CD4-positive, alpha-beta T cell (primary cell): ENCODE measurements at regions not wholly inside any gene's neighbourhood (a gene's known extent, or its start where the extent isn't known, plus 50 kb on each side); places are given as distances from the start of the nearest gene placed in this dataset.

Source experiments
- ATAC-seq: fragments of 200-7000 bp; cut with Tn5 transposase; one replicate; pipeline ENCODE4 v1.10.0; 2022; ENCODE audit warnings: mild to moderate bottlenecking; ENCODE audit not compliant: poor library complexity
- CTCF ChIA-PET: fragments of 350-600 bp; sonication (Branson Sonifier 250); formaldehyde crosslinking; loops from one replicate; lab custom pipeline; 2021; ENCODE audit warnings: antibody characterized with exemption, inconsistent platforms; lab: Charles Lee
- POLR2A ChIA-PET: fragments of 350-600 bp; sonication (Branson Sonifier 250); formaldehyde crosslinking; loops from one replicate; lab custom pipeline; 2021; ENCODE audit warnings: antibody characterized with exemption, inconsistent platforms; lab: Charles Lee
- DNase-seq, 14 experiments: peaks; one replicate each; pipeline ENCODE4 v3.0.0-alpha.2; 2013 to 2020; ENCODE audit warnings: mixed read lengths in 2 of 14
- H3K27ac ChIP-seq, 2 donors: one replicate each; pipeline versions ENCODE4 v1.5.1 to v1.7.0; 2013; ENCODE audit warnings: low read length in 2 of 2, low read depth in 1 of 2, mild to moderate bottlenecking in 1 of 2
- H3K27me3 ChIP-seq, 2 experiments: 1 replicate in 1 of 2; 2 replicates in 1 of 2; pipeline versions ENCODE4 v1.6.1 to v1.7.0; 2013; ENCODE audit warnings: low read length in 2 of 2, control low read depth in 1 of 2, mild to moderate bottlenecking in 1 of 2, moderate library complexity in 1 of 2; ENCODE audit not compliant: insufficient read depth in 2 of 2, control insufficient read depth in 1 of 2
- H3K36me3 ChIP-seq: one replicate; pipeline ENCODE4 v1.6.1; 2013; ENCODE audit warnings: low read length, control low read depth; ENCODE audit not compliant: insufficient read depth
- H3K4me1 ChIP-seq: one replicate; pipeline ENCODE4 v1.6.1; 2013; ENCODE audit warnings: low read length, control low read depth; ENCODE audit not compliant: insufficient read depth
- H3K4me3 ChIP-seq: one replicate; pipeline ENCODE4 v1.5.1; 2013; ENCODE audit warnings: mild to moderate bottlenecking, low read length, moderate library complexity
- H3K9me3 ChIP-seq, 2 experiments: 1 replicate in 1 of 2; 2 replicates in 1 of 2; pipeline versions ENCODE4 v1.6.1 to v1.7.0; 2013; ENCODE audit warnings: low read length in 2 of 2, mild to moderate bottlenecking in 2 of 2, control low read depth in 1 of 2, moderate library complexity in 1 of 2; ENCODE audit not compliant: control insufficient read depth in 1 of 2, insufficient read depth in 1 of 2
- H3K27ac Mint-ChIP-seq: one replicate; pipeline ENCODE4 v1.8.0; 2020; ENCODE audit warnings: mixed read lengths
- H3K27me3 Mint-ChIP-seq: one replicate; pipeline ENCODE4 v1.8.0; 2021; ENCODE audit warnings: mixed read lengths
- H3K36me3 Mint-ChIP-seq: one replicate; pipeline ENCODE4 v1.8.0; 2021; ENCODE audit warnings: low read depth, mixed read lengths
- H3K4me1 Mint-ChIP-seq: one replicate; pipeline ENCODE4 v1.8.0; 2021; ENCODE audit warnings: low read depth, mixed read lengths
- H3K4me3 Mint-ChIP-seq: one replicate; pipeline ENCODE4 v1.8.0; 2020; ENCODE audit warnings: mild to moderate bottlenecking, mixed read lengths
- H3K9me3 Mint-ChIP-seq: one replicate; pipeline ENCODE4 v1.8.0; 2020; ENCODE audit warnings: mixed read lengths
- CTCF ChIP-seq: fragments of 200-600 bp; IDR thresholded peaks from one replicate; pipeline ENCODE4 v1.8.0; 2022; ENCODE audit warnings: antibody characterized with exemption, mild to moderate bottlenecking
- intact Hi-C, 2 experiments: fragments of 100-400 bp; cut with DNase I in 1 of 2; cut with micrococcal nuclease in 1 of 2; formaldehyde crosslinking; loops; one replicate each; pipeline versions ENCODE4 v1.15.1 to v1.9.0; 2023 to 2025; cut with DNase I, micrococcal nuclease

DNA sequence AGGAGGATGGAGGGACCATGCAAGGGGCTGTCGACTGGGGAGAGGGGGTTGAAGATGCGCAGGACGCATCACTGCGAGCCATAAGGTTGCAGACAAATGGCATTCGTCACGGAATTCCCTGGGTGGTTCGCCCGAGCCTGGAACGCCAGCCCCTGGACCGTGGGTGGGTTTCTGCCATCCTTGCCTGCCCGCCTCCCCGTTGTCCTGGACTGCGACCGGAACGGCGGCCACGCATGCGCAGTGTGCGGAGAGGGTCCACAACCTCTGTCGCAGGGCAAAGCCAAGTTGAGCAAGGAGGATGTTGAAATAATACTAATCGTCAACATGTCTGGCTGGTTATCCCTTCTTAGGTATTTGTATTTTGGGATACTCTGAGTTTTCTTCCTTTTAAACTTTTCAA is 932.2 kb downstream of the NLGN4Y start:
- no peak for TF ChIP-seq CTCF
- DNase-seq (peak in 2 of 14 experiments; percentile 2 to 6), ATAC-seq (no peak)
- Mint-ChIP-seq H3K36me3 (no peaks in the 10 kb centered on the region), H3K4me1 (peaks cover 5% of the 10 kb centered on the region), H3K4me3 (peak overlapping the region; percentile 86), H3K27me3 (no peaks in the 10 kb centered on the region), H3K9me3 (no peaks in the 10 kb centered on the region), H3K27ac (peak overlapping the region; percentile 91)
- Histone ChIP-seq H3K27me3 (no peaks in the 10 kb centered on the region), H3K4me1 (peaks cover 5% of the 10 kb centered on the region), H3K27ac (no peak overlapping the region), H3K36me3 (no peaks in the 10 kb centered on the region), H3K4me3 (peak overlapping the region; percentile 44), H3K9me3 (peaks cover 0 to 8% of the 10 kb centered on the region in 2 experiments)
- CTCF ChIA-PET: no interaction called here
- intact Hi-C loops: loop anchor here (2.0 to 5.0 kb wide), 3 partner anchors 32 to 1754 kb away; partner anchors contain the start of gene TMSB4Y (in 1 of the 2)
- POLR2A ChIA-PET: interaction anchor here (1.0 to 2.5 kb wide), 2 partner anchors 15 to 32 kb away, joined by 5 to 16 read pairs; no protein-coding TSS in a partner anchor

GRCh38 chrY:15457682-15458081 is 933.4 kb downstream of the NLGN4Y start:
- Mint-ChIP-seq H3K4me3 (no peak overlapping the region), H3K27me3 (no peaks in the 10 kb centered on the region), H3K36me3 (no peaks in the 10 kb centered on the region), H3K4me1 (peaks cover 5% of the 10 kb centered on the region), H3K9me3 (no peaks in the 10 kb centered on the region), H3K27ac (no peak overlapping the region)
- Histone ChIP-seq H3K27ac (no peak overlapping the region), H3K27me3 (no peaks in the 10 kb centered on the region), H3K36me3 (no peaks in the 10 kb centered on the region), H3K4me1 (peaks cover 5% of the 10 kb centered on the region), H3K9me3 (peaks cover 0 to 8% of the 10 kb centered on the region in 2 experiments), H3K4me3 (no peak overlapping the region)
- no peak for TF ChIP-seq CTCF
- intact Hi-C loops: loop anchor here (2.0 to 5.0 kb wide), 3 partner anchors 33 to 1755 kb away; partner anchors contain the start of gene TMSB4Y (in 1 of the 2)
- DNase-seq: no peak
- ChIA-PET CTCF (no interaction called here), POLR2A (no interaction called here)
- no peak for ATAC-seq

- intact Hi-C loops: loop anchor here (5.0 kb wide), 2 partner anchors 36 to 1756 kb away; partner anchors contain the start of gene TMSB4Y (in 1 of the 2)
Observed at GRCh38 chrY:15458426-15458825, 934.1 kb downstream of the NLGN4Y start.

More at GRCh38 chrY:15458426-15458825, 934.1 kb downstream of the NLGN4Y start:
- Mint-ChIP-seq H3K9me3 (no peaks in the 10 kb centered on the region), H3K4me1 (peaks cover 5% of the 10 kb centered on the region), H3K27me3 (no peaks in the 10 kb centered on the region), H3K36me3 (no peaks in the 10 kb centered on the region), H3K27ac (no peak overlapping the region), H3K4me3 (no peak overlapping the region)
- DNase-seq (no peak), ATAC-seq (no peak)
- POLR2A ChIA-PET: no interaction called here
- Histone ChIP-seq H3K4me3 (no peak overlapping the region), H3K4me1 (peaks cover 5% of the 10 kb centered on the region), H3K27ac (no peak overlapping the region), H3K9me3 (peaks cover 0 to 8% of the 10 kb centered on the region in 2 experiments), H3K36me3 (no peaks in the 10 kb centered on the region), H3K27me3 (no peaks in the 10 kb centered on the region)
- CTCF ChIA-PET: no interaction called here
- no peak for TF ChIP-seq CTCF
